NT2/D1 (cell line): ENCODE measurements at regions not wholly inside any gene's neighbourhood (a gene's known extent, or its start where the extent isn't known, plus 50 kb on each side); places are given as distances from the start of the nearest gene placed in this dataset.

Source experiments
- DNase-seq: peaks from one replicate; pipeline ENCODE4 v3.0.0-alpha.2; 2011; ENCODE audit warnings: low read depth, low spot score
- H3K27me3 ChIP-seq: 2 replicates; pipeline ENCODE4 v1.6.0; 2011; ENCODE audit warnings: mild to moderate bottlenecking; ENCODE audit not compliant: insufficient read length, insufficient read depth
- H3K36me3 ChIP-seq: 2 replicates; pipeline ENCODE4 v1.6.1; 2011; ENCODE audit warnings: mild to moderate bottlenecking, low read length, mixed read lengths; ENCODE audit not compliant: insufficient read depth, insufficient read length
- H3K4me1 ChIP-seq: 2 replicates; pipeline ENCODE4 v1.5.1; 2011; ENCODE audit not compliant: insufficient read depth, insufficient read length
- H3K4me3 ChIP-seq: 2 replicates; pipeline ENCODE4 v1.5.1; 2011; ENCODE audit warnings: low read depth; ENCODE audit not compliant: insufficient read length
- H3K9ac ChIP-seq: 2 replicates; pipeline ENCODE4 v1.6.0; 2011; ENCODE audit warnings: low read depth; ENCODE audit not compliant: insufficient read length
- H3K9me3 ChIP-seq: 2 replicates; pipeline ENCODE4 v1.5.1; 2011; ENCODE audit warnings: mild to moderate bottlenecking, low read length; ENCODE audit not compliant: insufficient read depth
- SUZ12 ChIP-seq: IDR thresholded peaks from 2 replicates; pipeline ENCODE4 v1.6.1; 2011; ENCODE audit not compliant: insufficient read length, insufficient read depth; ENCODE audit errors: extremely low read depth
- YY1 ChIP-seq: IDR thresholded peaks from 2 replicates; pipeline ENCODE4 v1.6.1; 2011; ENCODE audit not compliant: insufficient read length, insufficient read depth
- ZNF274 ChIP-seq: IDR thresholded peaks from 2 replicates; pipeline ENCODE4 v1.6.1; 2011; ENCODE audit warnings: mild to moderate bottlenecking, low read depth, low read length

GRCh38 chr19:29381353-29382203 lies 144.2 kb upstream of the VSTM2B start:
- no peak for DNase-seq
- no peaks in the 10 kb centered on the region for H3K27me3 ChIP-seq
- H3K9me3 ChIP-seq, result no peaks in the 10 kb centered on the region
- H3K9ac ChIP-seq, result no peak overlapping the region
- peaks cover 5% of the 10 kb centered on the region for H3K4me1 ChIP-seq
- no peaks in the 10 kb centered on the region for H3K36me3 ChIP-seq
- TF ChIP-seq SUZ12 (no peak), ZNF274 (no peak)
- H3K4me3 ChIP-seq, result no peak overlapping the region

GRCh38 chr19:29383696-29384095 lies 142.1 kb upstream of the VSTM2B start:
- no peak overlapping the region for H3K9ac ChIP-seq
- no peak for TF ChIP-seq ZNF274
- TF ChIP-seq YY1, result no peak
- no peak for TF ChIP-seq SUZ12
- DNase-seq, result no peak
- no peaks in the 10 kb centered on the region for H3K27me3 ChIP-seq
- H3K4me1 ChIP-seq, result peaks cover 2% of the 10 kb centered on the region
- H3K9me3 ChIP-seq, result no peaks in the 10 kb centered on the region
- no peaks in the 10 kb centered on the region for H3K36me3 ChIP-seq
- H3K4me3 ChIP-seq, result no peak overlapping the region

- TF ChIP-seq SUZ12, result no peak
- TF ChIP-seq YY1, result no peak
- no peak for TF ChIP-seq ZNF274
- peaks cover 2% of the 10 kb centered on the region for H3K4me1 ChIP-seq
- H3K4me3 ChIP-seq, result no peak overlapping the region
- no peak overlapping the region for H3K9ac ChIP-seq
- no peaks in the 10 kb centered on the region for H3K27me3 ChIP-seq
- no peak for DNase-seq
- H3K36me3 ChIP-seq, result no peaks in the 10 kb centered on the region
- H3K9me3 ChIP-seq, result no peaks in the 10 kb centered on the region
Measured at GRCh38 chr19:29384656-29385055, 141.1 kb upstream of the VSTM2B start.

- no peak for DNase-seq
Measured at GRCh38 chr19:29385191-29385795, 140.5 kb upstream of the VSTM2B start.

GRCh38 chr19:29386970-29387369 lies 138.8 kb upstream of the VSTM2B start:
- Histone ChIP-seq H3K4me1 (peaks cover 2% of the 10 kb centered on the region), H3K9ac (no peak overlapping the region), H3K9me3 (peaks cover 10% of the 10 kb centered on the region), H3K27me3 (no peaks in the 10 kb centered on the region), H3K36me3 (no peaks in the 10 kb centered on the region), H3K4me3 (no peak overlapping the region)
- TF ChIP-seq YY1 (no peak), SUZ12 (no peak), ZNF274 (no peak)
- DNase-seq, result no peak

More at GRCh38 chr19:29385191-29385795, 140.5 kb upstream of the VSTM2B start:
- H3K9ac ChIP-seq, result no peak overlapping the region
- TF ChIP-seq ZNF274, result no peak
- TF ChIP-seq YY1, result no peak
- TF ChIP-seq SUZ12, result no peak
- no peaks in the 10 kb centered on the region for H3K36me3 ChIP-seq
- H3K4me1 ChIP-seq, result peaks cover 2% of the 10 kb centered on the region
- no peak overlapping the region for H3K4me3 ChIP-seq
- H3K27me3 ChIP-seq, result no peaks in the 10 kb centered on the region
- H3K9me3 ChIP-seq, result no peaks in the 10 kb centered on the region

- H3K36me3 ChIP-seq, result no peaks in the 10 kb centered on the region
- H3K4me3 ChIP-seq, result no peak overlapping the region
- H3K27me3 ChIP-seq, result no peaks in the 10 kb centered on the region
- no peak for TF ChIP-seq ZNF274
- TF ChIP-seq SUZ12, result no peak
- no peak for TF ChIP-seq YY1
- H3K9me3 ChIP-seq, result peaks cover 11% of the 10 kb centered on the region
- no peak for DNase-seq
- H3K4me1 ChIP-seq, result peaks cover 2% of the 10 kb centered on the region
- H3K9ac ChIP-seq, result no peak overlapping the region
Measured at GRCh38 chr19:29387586-29387985, 138.2 kb upstream of the VSTM2B start.

GRCh38 chr19:29389495-29389894 lies 136.3 kb upstream of the VSTM2B start:
- DNase-seq, result no peak
- H3K4me3 ChIP-seq, result no peak overlapping the region
- no peaks in the 10 kb centered on the region for H3K36me3 ChIP-seq
- TF ChIP-seq ZNF274, result no peak
- TF ChIP-seq SUZ12, result no peak
- TF ChIP-seq YY1, result no peak
- H3K27me3 ChIP-seq, result no peaks in the 10 kb centered on the region
- H3K9ac ChIP-seq, result no peak overlapping the region
- peaks cover 11% of the 10 kb centered on the region for H3K9me3 ChIP-seq
- no peaks in the 10 kb centered on the region for H3K4me1 ChIP-seq
